HG02759 (cell line): ENCODE measurements at regions not wholly inside any gene's neighbourhood (a gene's known extent, or its start where the extent isn't known, plus 50 kb on each side); places are given as distances from the start of the nearest gene placed in this dataset.

Source experiments
- ATAC-seq: cut with Tn5 transposase; IDR thresholded peaks from one replicate; pipeline ENCODE4 v1.9.1; 2021; ENCODE audit warnings: mild to moderate bottlenecking, moderate library complexity; ENCODE audit not compliant: unreplicated experiment

DNA sequence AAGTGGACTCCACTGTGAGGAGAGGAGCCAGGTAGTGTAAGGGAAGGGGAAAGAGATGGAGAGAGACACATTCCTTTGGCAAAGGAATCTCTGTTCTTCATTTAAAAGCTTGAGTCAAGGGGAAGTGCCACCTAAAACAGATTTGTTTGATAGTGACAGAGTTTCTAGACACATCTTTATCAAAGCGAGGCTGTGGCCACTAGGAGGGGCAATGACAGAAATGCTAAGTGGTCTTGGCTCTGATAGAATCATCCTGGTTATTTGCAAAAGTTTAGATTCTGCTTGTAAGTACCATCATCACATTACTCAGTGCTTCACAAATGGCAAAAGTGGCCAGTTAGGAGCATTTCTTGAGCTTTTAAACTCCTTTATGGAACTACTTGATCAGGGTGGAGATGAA, 261.4 kb downstream of the CNTN3 start:
- ATAC-seq, result no peak

DNA sequence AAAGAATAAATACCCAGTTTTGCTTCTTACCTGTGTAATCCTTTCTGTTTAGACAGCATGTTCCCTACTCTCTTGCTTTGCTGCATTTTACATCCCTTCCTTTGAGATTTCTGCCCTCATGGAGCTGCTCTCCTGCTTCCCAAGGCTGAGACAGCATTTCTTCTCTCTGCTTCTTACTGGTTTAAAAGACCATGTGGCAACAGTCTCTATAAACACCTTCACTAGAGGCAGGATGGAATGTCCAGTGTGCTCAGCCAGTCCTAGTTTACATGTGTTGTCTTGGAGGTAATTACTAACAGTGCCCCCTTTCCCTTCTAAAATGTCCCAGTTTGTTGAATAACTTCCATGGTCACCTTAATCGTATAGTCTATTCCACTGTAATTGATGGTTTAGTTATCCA, 262.3 kb downstream of the CNTN3 start:
- ATAC-seq, result no peak

DNA sequence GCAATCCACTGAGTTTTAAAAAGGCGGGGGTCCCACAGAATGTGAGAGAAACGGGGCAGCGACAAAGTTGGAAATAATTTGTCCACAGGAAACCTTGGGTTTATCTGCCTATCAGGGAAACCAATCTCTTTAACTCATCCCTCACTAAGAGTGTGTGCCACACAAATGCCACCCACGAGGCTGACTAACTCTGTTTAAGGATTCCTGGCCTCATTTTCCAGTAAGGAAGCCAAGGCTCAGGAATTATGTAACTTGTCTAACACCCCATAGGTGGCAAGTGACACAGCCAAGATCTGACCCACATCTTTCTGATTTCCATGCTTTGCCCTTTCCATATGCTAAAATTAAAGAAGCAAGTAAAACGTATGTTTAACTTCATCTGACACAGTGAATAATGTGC, 263.2 kb downstream of the CNTN3 start:
- no peak for ATAC-seq

DNA sequence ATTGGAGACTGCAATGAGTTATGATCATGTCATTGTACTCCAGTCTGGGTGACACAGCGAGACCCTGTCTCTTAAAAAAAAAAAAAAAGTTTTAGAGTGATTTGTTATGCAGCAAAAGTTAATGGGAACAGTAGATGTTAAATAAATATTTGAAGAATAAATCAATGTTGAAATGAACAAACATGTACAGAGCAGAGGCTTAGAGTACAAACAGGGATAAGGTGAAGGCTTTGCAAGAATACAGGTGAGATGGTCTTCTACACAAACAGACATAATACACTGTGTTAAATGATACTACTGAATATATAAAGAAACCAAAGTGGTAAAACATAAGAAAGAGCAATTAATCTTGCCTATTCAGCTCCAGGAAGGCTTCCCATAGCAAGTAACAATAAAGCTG, 265.4 kb downstream of the CNTN3 start:
- no peak for ATAC-seq

DNA sequence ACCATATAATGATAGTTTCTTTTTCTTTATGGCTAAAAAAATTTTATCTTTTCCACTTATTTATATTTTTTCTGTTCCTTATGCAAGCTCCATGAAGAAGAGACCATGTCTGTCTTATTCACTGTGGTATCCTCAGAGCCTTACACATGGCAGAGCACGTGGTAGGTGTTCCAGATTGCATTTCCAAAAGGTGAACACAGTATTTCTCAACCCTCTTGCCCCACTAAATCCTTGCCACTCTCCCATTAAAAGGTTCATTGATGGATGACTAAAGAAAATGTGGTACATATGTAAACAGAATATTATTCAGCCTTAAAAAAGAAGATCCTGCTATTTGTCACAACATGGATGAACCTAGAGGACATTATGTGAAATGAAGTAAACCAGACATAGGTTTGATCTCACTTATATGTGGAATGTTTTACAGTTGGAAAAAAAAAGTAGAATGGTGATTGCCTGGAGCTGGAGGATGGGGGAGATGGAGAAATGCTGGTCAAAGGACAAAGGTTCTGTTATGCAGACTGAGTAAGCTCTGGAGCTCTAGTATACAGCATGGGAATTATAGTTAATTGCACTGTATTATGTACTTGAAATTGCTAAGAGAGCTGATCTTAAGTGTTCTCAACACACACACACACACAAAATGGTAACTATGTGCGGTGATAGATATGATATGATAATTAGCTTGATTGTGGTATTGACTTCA, 266.7 kb downstream of the CNTN3 start:
- no peak for ATAC-seq

DNA sequence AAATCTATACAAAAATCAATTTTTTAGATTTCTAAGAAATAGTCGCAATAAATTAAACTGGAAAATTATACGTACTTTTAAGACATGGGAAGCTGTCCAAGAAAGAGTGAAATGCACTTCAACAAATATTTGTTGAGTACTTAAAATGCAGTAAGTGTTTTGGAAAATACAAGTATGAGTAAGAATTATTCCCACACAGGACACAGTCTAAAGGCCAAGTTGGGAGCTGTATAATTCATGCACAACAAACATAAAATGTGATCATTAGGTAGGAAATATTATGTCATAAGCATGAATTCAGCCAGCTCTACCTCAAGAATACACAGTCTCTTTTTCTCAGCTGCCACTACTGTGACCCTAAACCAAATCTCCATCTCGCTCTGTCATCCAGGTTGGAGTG, 267.6 kb downstream of the CNTN3 start:
- no peak for ATAC-seq

DNA sequence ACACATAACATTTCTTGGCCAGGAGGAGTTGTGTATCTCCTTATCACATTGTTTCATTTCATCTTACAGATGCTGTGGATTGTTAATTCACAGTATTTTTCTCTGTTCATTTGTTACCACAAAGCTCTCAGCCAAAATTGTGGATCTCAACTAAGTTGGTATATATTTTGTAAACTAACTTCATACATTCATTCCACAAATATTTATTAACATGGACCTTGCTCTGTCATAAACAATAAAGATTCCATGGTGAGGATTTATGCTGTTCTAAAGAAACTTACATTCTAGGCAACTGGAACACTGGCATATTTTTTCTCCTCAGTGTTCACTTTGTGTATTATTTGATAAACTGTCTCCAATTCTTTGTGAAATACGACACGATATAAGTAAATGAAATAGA, 268.8 kb downstream of the CNTN3 start:
- no peak for ATAC-seq

DNA sequence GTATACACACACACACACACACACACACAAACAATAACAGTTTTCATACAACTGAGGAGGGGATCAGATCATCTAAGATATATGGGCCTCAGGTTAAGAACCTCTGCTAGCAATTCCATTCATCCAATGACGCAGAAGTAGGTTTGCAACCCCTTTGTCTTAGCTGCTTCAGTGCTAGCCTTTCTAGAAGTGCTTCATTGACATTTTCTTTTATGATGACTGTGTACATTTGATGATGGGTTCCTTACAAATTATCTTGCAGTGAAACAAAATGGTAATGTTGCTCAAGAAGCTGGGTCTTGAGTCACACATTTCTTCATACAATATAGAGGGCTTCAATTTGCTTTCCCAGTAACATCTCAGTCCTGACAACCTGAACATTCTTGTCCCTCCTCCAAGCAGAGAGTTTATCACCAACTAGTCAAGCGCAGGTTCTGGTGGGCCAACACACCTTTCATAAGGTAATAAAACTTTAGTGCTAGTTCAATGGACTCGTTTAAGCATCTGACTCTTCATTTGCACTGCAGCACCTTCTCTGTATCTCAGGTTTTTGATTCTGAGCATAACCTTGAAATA, 269.5 kb downstream of the CNTN3 start:
- ATAC-seq, result no peak

DNA sequence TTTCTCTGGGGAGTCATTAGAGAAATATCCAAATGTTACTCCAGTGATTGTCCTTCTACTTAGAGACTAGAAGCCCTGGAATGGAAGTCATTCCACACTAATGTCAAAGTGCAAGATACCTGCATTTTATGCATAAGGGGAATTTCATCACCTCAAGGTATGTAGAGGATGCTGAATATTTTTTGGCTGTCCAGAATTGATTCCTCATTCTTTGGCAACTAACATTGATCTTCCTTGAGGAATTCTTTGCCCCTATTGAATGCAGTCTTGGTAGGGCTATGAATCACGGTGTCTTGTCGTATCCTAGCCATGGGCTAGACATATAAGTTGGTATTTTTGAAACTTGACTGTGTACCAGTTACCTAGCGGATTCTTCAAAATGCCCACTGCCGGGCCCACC, 271.1 kb downstream of the CNTN3 start:
- no peak for ATAC-seq

DNA sequence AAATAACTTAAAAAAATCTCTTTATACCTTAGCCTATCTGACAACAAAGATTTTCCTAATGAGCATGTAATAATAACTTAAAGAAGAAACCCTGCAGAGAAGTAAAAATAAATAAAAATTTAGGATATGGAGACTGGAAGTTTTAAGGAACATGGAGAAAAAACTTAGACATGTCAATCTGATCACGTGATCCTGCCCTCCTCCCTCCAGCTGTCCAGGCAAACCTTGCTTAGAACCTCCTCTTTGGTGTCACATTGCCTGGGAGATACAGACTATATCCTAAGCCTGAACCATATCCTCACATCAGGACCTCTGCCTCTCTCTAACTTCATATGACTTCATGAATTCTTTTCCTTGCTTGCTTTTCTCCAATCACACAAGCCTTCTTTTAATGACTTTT, 275.5 kb downstream of the CNTN3 start:
- no peak for ATAC-seq

DNA sequence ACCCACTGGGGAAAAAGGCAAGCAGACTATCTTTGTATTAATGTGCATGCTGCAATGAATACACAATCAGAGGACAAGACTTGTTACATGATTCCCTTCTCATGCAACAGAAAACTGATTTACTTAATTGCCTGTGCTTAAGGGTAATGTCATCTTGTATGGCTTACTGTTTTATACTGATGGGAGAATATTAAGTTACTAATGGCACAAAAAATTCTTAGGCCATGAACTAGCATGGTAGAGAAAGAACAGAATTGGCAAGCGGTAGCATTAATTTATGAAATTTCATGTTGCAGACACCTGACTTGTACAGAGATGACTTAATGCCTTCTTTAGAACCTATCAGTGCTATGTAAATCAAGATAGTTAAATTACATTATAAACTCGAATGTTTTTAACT, 282.3 kb downstream of the CNTN3 start:
- no peak for ATAC-seq

DNA sequence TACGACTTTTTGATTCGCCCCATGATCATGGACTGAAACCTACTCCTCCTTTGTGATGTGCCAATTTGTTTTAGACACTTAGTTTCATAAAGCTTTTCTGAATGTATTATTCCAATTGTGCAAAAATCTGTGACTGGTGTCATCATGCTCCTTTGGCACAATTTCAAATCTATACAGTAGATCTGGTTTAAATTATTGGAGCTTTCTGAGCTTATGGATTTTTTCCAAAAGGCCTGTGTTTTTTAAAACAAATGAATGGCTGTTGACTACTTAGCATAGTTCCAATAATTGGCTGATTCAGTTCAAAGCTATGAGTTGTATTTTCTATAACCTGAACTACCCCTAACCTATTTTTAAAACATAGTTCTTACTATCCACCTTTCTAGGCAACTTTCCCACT, 282.7 kb downstream of the CNTN3 start:
- ATAC-seq, result no peak

DNA sequence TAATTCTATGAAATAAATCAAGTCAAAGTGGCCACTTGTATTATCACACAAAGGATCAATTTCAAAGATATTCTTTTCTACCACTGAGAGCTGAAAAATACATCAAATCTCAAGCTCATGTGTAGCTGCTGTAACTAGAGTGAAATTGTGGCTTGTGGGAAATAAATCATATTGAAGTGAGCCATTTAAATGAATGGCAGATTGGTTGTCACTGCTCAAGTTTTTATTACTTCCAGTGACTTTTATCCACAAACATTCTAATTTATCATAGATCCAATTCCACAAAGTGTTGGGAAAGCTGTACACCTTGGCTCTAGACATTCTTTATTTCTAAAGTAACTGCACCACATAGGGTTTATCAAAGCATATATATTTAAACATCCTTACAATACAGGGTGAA, 285.4 kb downstream of the CNTN3 start:
- no peak for ATAC-seq

DNA sequence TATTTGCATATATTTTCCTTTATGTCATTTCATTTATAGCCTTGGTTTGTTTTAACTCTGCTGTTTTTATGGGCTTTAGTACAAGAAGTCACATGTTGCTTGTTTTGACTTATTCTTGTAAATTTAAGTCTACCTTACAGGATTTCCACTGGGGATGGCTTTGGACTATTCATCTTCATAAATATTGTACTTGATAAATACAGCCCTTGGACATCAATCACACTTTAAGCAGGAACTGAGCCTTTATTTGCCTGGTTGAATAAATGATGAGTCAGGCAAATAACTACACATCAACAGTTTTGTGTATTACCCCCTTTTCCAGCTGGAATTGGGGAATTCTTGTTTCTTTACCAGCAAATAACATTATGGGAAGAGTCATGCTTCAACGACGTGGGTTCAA, 286.0 kb downstream of the CNTN3 start:
- no peak for ATAC-seq

DNA sequence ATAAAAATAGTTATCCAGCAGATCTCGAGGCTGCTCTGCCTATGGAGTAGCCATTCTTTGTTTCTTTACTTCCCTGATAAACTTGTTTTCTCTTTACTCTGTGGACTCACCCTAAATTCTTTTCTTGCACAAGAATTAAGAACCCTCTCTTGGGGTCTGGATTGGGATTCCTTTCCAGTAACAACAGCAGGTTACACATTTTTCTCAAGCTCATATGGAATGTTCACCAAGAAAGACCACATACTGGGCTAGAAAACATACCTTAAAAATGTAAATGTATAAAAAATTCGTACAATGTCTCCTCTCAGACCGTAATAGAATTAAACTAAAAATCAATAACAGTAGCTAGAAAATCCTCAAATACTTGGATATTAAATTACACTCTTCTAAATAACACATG, 299.2 kb downstream of the CNTN3 start:
- ATAC-seq, result no peak

DNA sequence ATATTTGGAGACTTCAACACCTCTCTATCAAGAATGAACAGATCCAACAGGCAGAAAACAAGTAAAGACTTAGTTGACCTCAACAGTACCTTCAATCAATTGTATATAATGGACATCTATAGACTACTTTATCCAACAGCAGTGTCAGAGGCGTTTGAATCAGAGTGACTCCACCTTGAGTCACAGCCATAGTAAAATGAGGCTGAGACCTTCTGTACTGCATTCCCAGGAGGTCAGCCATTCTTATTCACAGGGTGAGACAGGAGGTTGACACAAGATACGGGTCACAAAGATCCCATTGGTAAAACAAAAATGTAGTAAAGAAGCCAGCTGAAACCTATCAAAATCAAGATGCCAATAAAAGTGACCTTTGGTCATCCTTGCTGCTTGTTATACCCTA, 299.8 kb downstream of the CNTN3 start:
- ATAC-seq, result no peak

DNA sequence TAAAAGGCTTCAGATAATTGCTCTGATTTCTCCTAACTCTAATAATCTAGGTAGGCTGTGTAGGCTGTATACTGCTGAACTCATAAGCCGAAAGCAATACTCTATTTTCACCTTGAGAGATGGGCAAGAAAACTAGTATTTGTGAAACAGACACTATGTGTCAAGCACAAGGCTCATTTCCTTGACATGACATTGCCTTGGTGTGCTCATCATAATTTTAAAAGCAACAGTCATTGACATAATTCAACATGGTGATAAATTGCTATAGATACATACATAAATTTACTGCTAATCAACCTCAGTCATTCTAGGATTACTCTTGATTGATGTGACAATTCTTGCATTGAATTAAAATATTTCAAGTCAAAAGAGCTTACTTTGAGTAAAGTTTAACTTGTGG, 304.7 kb downstream of the CNTN3 start:
- ATAC-seq, result no peak

DNA sequence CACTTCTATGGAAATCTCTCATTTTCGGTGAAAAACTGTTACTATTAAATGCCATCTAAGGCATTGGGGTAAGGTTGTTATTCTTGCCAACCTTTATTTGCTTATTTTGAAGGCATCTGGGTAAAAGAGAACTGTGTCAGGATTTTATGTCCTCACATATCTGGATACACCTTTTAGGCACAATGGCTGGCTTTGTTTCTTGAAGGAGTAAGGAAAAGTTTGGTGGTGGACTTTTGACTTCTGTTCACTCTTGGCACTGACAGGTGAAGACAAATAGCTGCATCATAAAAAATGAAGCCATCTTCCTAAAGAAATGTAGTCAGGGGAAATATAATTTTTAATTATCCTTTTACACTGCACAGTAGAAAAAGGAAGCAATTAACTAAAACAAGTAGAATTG, 310.0 kb downstream of the CNTN3 start:
- no peak for ATAC-seq

DNA sequence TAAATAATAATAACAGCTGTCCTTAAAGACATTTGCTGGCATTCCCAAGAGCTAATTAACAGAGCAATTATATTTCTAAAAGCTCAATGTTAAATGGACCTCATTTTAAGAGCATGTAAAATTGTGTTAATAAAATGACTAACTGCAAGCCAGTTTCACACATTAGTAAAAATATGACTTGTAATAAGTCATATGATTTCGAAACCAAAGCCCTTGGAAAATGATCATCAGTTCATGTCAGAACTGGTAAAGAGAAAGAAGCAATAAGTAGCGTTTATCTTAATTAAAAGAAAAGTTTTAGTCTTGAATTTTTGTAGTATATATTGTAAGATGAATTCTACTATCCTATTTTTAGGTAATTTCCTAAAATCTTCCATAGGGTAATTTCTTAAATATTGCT, 310.7 kb downstream of the CNTN3 start:
- no peak for ATAC-seq

DNA sequence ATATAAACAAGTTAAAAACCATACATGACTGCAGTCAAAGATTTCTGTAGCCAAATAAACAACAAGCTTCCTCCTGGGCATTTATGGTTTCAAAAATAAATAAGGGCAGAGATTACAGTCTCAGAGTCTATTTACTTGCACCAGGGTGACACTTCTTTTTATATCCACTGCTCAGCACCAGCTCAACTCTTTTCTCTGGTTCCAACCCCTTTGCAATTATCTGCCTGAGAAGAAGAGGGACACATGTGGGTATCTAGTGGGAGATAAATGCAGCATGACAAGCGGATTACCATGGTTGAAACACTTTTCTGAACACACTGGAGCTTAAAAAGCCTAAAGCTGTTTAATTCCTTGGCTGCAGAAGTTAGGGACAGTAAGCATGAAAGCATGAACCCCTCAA, 311.5 kb downstream of the CNTN3 start:
- no peak for ATAC-seq

DNA sequence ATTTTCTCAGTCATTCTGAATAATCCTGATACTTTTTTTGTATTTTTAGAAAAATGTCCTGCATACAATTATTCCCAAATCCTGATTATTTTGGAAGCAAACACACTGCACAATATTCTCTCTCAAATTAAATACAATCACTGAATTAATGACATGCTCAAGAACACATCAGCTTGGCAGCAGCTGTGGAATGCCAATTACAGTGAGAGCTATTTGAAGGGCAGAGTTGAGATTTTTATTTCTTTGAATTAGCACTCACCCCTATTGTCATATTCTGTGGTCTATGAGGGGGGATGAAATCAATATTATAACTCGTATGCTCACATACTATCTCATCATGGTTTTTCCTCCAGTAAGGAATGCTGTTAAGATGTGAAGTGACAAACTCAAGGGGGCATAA, 312.2 kb downstream of the CNTN3 start:
- no peak for ATAC-seq

DNA sequence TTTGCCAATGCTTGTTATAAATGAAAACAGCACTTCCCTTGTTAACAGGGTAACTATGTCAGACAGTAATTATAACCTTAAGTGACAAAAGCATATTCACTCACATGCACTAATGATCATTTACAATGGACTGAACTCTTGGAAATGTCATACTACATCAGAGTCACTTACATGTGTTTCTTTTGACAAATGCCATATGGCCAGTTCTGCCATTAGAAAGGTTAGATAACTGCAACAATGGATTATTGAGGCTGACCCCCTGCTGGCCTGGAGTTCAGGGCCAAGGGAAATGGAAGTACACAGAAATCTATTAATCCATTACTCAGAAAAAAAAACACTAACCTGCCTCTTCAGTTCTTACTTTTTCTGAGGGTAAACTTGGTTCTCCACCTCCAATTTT, 313.4 kb downstream of the CNTN3 start:
- no peak for ATAC-seq

DNA sequence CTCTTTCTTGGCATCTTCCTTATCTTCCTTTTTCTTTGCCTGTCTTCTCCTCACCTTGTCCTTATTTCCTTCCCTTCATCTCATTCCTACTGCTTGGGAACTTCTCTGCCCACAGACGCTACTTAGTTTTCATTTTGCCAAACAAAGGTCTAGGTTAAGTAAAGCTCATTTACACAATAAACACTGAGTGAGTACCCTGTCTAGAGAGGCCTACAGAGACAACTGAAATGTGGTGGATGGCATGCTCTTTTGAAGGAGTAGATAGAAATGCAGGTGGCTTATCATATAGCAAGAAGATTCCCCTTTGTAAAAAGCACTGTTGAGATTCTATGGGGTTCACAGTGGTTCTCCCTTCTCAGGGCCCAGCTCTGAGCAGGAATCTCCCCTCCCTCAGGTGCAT, 319.0 kb downstream of the CNTN3 start:
- no peak for ATAC-seq
